ENCODE measurements at regions not wholly inside any gene's neighbourhood (a gene's known extent, or its start where the extent isn't known, plus 50 kb on each side); places are given as distances from the start of the nearest gene placed in this dataset.

- H3K27ac Mint-ChIP-seq (ENCODE audit: unreplicated experiment) = no peak overlapping the region
- no peaks in the 10 kb centered on the region for H3K9me3 Mint-ChIP-seq (ENCODE audit: unreplicated experiment)
- no peaks in the 10 kb centered on the region for H3K27me3 Mint-ChIP-seq (ENCODE audit: low read depth, unreplicated experiment)
Observed at GRCh38 chr2:190820416-190820815, 60.2 kb upstream of the GLS start.

DNA sequence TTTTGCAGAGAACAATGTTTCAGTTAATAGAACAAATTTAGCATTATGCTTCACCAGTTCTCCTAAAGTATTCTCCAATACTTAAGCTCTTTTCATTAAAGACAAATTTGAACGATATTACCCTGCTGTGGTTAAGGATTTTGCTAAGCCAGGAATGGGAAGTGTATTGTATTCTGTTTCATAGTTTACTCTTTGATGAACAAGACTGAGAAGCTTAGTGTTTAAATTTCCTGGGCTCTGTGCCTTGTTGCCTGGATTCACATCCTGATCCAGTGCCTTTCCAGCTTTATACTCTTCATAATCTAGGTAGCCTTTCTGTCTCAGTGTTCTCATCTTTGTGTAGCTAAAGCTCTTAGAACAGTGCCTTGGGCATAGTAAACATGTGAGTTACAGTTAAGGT, 58.6 kb upstream of the GLS start:
- Mint-ChIP-seq H3K27me3 (ENCODE audit: low read depth, unreplicated experiment) (no peaks in the 10 kb centered on the region), H3K4me1 (ENCODE audit: low read depth, unreplicated experiment) (peaks cover 4% of the 10 kb centered on the region), H3K9me3 (ENCODE audit: unreplicated experiment) (no peaks in the 10 kb centered on the region), H3K4me3 (ENCODE audit: unreplicated experiment) (no peak overlapping the region), H3K27ac (ENCODE audit: unreplicated experiment) (no peak overlapping the region), H3K36me3 (ENCODE audit: low read depth, unreplicated experiment) (no peaks in the 10 kb centered on the region)
- DNase-seq (ENCODE audit: low read depth) (no peak), FAIRE-seq (no peak)
- Histone ChIP-seq H3K4me1 (ENCODE audit: insufficient read depth, low read length) (no peaks in the 10 kb centered on the region), H3K36me3 (ENCODE audit: insufficient read depth, low read length) (no peaks in the 10 kb centered on the region), H3K9ac (ENCODE audit: low read length) (no peak overlapping the region), H3K27me3 (ENCODE audit: insufficient read depth, low read length) (no peaks in the 10 kb centered on the region), H3K9me3 (ENCODE audit: insufficient read depth, low read depth, low read length) (no peaks in the 10 kb centered on the region), H3K79me2 (ENCODE audit: insufficient read depth, low read length) (no peaks in the 10 kb centered on the region), H4K20me1 (ENCODE audit: insufficient read depth, low read length) (no peaks in the 10 kb centered on the region), H3K4me2 (ENCODE audit: low read length) (no peak overlapping the region), H2AFZ (ENCODE audit: low read depth, low read length) (no peak overlapping the region), H3K27ac (ENCODE audit: low read depth, low read length) (no peak overlapping the region), H3K4me3 (ENCODE audit: insufficient read depth, low read depth, low read length) (no peak overlapping the region)
- TF ChIP-seq CTCF (IDR thresholded peaks at IDR 0.05; ENCODE audit: insufficient read depth, low read depth, low read length) (no peak), EZH2 (IDR thresholded peaks at IDR 0.05; ENCODE audit: insufficient read depth, low read length) (no peak)

More at GRCh38 chr2:190820416-190820815, 60.2 kb upstream of the GLS start:
- Histone ChIP-seq H2AFZ (ENCODE audit: low read depth, low read length) (no peak overlapping the region), H4K20me1 (ENCODE audit: insufficient read depth, low read length) (no peaks in the 10 kb centered on the region), H3K27ac (ENCODE audit: low read depth, low read length) (no peak overlapping the region), H3K36me3 (ENCODE audit: insufficient read depth, low read length) (no peaks in the 10 kb centered on the region), H3K9ac (ENCODE audit: low read length) (no peak overlapping the region), H3K4me3 (ENCODE audit: insufficient read depth, low read depth, low read length) (no peak overlapping the region), H3K4me2 (ENCODE audit: low read length) (no peak overlapping the region), H3K27me3 (ENCODE audit: insufficient read depth, low read length) (no peaks in the 10 kb centered on the region), H3K4me1 (ENCODE audit: insufficient read depth, low read length) (no peaks in the 10 kb centered on the region), H3K79me2 (ENCODE audit: insufficient read depth, low read length) (no peaks in the 10 kb centered on the region), H3K9me3 (ENCODE audit: insufficient read depth, low read depth, low read length) (no peaks in the 10 kb centered on the region)
- DNase-seq (ENCODE audit: low read depth) (no peak), FAIRE-seq (no peak)
- no peak for TF ChIP-seq EZH2 (IDR thresholded peaks at IDR 0.05; ENCODE audit: insufficient read depth, low read length)
- TF ChIP-seq CTCF (IDR thresholded peaks at IDR 0.05; ENCODE audit: insufficient read depth, low read depth, low read length) = no peak
- Mint-ChIP-seq H3K36me3 (ENCODE audit: low read depth, unreplicated experiment) (no peaks in the 10 kb centered on the region), H3K4me3 (ENCODE audit: unreplicated experiment) (no peak overlapping the region), H3K4me1 (ENCODE audit: low read depth, unreplicated experiment) (peaks cover 4% of the 10 kb centered on the region)

DNA sequence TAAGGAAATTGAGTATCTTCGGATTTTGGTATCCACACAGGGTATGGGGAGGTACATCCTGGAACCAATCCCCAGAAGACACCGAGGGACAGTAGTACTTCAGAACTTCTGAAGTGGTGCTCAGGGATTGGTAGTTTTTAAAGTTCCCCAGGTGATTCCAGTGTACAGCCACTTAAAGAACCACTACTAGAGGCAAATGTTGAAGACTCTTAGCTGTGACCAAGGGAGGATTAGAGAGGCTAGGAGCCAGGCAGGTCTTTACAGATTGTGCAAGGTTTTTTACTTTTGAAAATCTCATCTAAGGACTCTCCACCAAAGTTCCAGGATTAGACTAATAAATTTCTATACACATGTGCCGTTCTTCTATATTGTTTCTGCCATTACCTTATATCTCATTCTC, 52.9 kb upstream of the GLS start:
- H3K4me1 ChIP-seq (ENCODE audit: insufficient read depth, low read length) = no peaks in the 10 kb centered on the region
- DNase-seq (ENCODE audit: low read depth) (no peak), FAIRE-seq (no peak)
- H3K9ac ChIP-seq (ENCODE audit: low read length) = no peak overlapping the region
- TF ChIP-seq CTCF (IDR thresholded peaks at IDR 0.05; ENCODE audit: insufficient read depth, low read depth, low read length) (no peak), EZH2 (IDR thresholded peaks at IDR 0.05; ENCODE audit: insufficient read depth, low read length) (no peak)
- Mint-ChIP-seq H3K27me3 (ENCODE audit: low read depth, unreplicated experiment) (no peaks in the 10 kb centered on the region), H3K27ac (ENCODE audit: unreplicated experiment) (no peak overlapping the region), H3K4me1 (ENCODE audit: low read depth, unreplicated experiment) (no peaks in the 10 kb centered on the region), H3K9me3 (ENCODE audit: unreplicated experiment) (no peaks in the 10 kb centered on the region), H3K36me3 (ENCODE audit: low read depth, unreplicated experiment) (no peaks in the 10 kb centered on the region), H3K4me3 (ENCODE audit: unreplicated experiment) (no peak overlapping the region)
- H2AFZ ChIP-seq (ENCODE audit: low read depth, low read length) = no peak overlapping the region
- no peak overlapping the region for H3K4me3 ChIP-seq (ENCODE audit: insufficient read depth, low read depth, low read length)
- H3K9me3 ChIP-seq (ENCODE audit: insufficient read depth, low read depth, low read length) = no peaks in the 10 kb centered on the region
- H3K27ac ChIP-seq (ENCODE audit: low read depth, low read length) = no peak overlapping the region
- no peak overlapping the region for H3K4me2 ChIP-seq (ENCODE audit: low read length)
- no peaks in the 10 kb centered on the region for H3K27me3 ChIP-seq (ENCODE audit: insufficient read depth, low read length)
- H3K36me3 ChIP-seq (ENCODE audit: insufficient read depth, low read length) = no peaks in the 10 kb centered on the region
- H3K79me2 ChIP-seq (ENCODE audit: insufficient read depth, low read length) = no peaks in the 10 kb centered on the region
- H4K20me1 ChIP-seq (ENCODE audit: insufficient read depth, low read length) = no peaks in the 10 kb centered on the region
